Spleen (tissue), 11 donors: ENCODE measurements at regions not wholly inside any gene's neighbourhood (a gene's known extent, or its start where the extent isn't known, plus 50 kb on each side); places are given as distances from the start of the nearest gene placed in this dataset.

ENCODE experiments used
- DNase-seq: peaks from one replicate; pipeline ENCODE4 v3.0.0-alpha.2; 2020
- H3K27ac ChIP-seq, 8 donors: fragments of 200-600 bp; sonication (generic) in 7 of 8; 1 replicate in 4 of 8; 2 replicates in 4 of 8; pipeline versions ENCODE4 v1.5.0 to v1.8.0; 2016 to 2021; ENCODE audit warnings: inconsistent platforms in 4 of 8, mild to moderate bottlenecking in 4 of 8, moderate library complexity in 1 of 8
- H3K27me3 ChIP-seq, 7 donors: fragments of 200-600 bp; sonication (generic) in 6 of 7; replicated peaks in 1 of 7; 1 replicate in 4 of 7; 2 replicates in 3 of 7; pipeline versions ENCODE4 v1.5.0 to v1.8.0; 2016 to 2021; ENCODE audit warnings: inconsistent platforms in 3 of 7, mild to moderate bottlenecking in 1 of 7
- H3K36me3 ChIP-seq, 6 donors: fragments of 200-600 bp; sonication (generic) in 5 of 6; 1 replicate in 4 of 6; 2 replicates in 2 of 6; pipeline versions ENCODE4 v1.5.0 to v1.8.0; 2016 to 2021; ENCODE audit warnings: inconsistent platforms in 2 of 6
- H3K4me1 ChIP-seq, 6 donors: fragments of 200-600 bp; sonication (generic) in 5 of 6; 1 replicate in 3 of 6; 2 replicates in 3 of 6; pipeline versions ENCODE4 v1.5.0 to v1.8.0; 2016 to 2021; ENCODE audit warnings: inconsistent platforms in 3 of 6
- H3K4me3 ChIP-seq, 8 donors: fragments of 200-600 bp; sonication (generic) in 7 of 8; 1 replicate in 4 of 8; 2 replicates in 4 of 8; pipeline versions ENCODE4 v1.5.0 to v1.8.0; 2016 to 2021; ENCODE audit warnings: inconsistent platforms in 4 of 8, mild to moderate bottlenecking in 4 of 8, moderate library complexity in 2 of 8
- H3K9me3 ChIP-seq, 8 donors: fragments of 200-600 bp; sonication (generic) in 7 of 8; 1 replicate in 4 of 8; 2 replicates in 4 of 8; pipeline versions ENCODE4 v1.5.0 to v1.8.0; 2016 to 2021; ENCODE audit warnings: inconsistent platforms in 4 of 8
- POLR2A ChIP-seq, 3 donors: fragments of 450-650 bp; IDR thresholded peaks; one replicate each; pipeline ENCODE4 v1.5.1; 2017; ENCODE audit warnings: antibody characterized with exemption in 3 of 3, mild to moderate bottlenecking in 1 of 3
- POLR2AphosphoS5 ChIP-seq, 3 donors: sonication (generic); formaldehyde crosslinking; IDR thresholded peaks; one replicate each; pipeline ENCODE4 v1.5.1; 2017; ENCODE audit warnings: antibody characterized with exemption in 3 of 3
- WGBS, 5 donors: extraction: QIAGEN DNeasy Blood & Tissue Kit in 3 of 5; methylation state at CpG; one replicate each; pipeline versions ENCODE4 v1.1.5 to v1.1.7; 2013 to 2018; 5-methylcytosine and 5-hydroxymethylcytosine counted together
- intact Hi-C: fragments of 100-400 bp; cut with DNase I; formaldehyde crosslinking; loops from one replicate; pipeline ENCODE4 v1.15.0; 2023; ENCODE audit warnings: low total_unique reads
- TF ChIP-seq, protein P1 (sequence below), 11 experiments: fragments of 200-600 bp in 7 of 11; fragments of 450-650 bp in 4 of 11; sonication (generic) in 4 of 11; IDR thresholded peaks in 8 of 11; conservative IDR thresholded peaks in 3 of 11; 1 replicate in 7 of 11; 2 replicates in 4 of 11; pipeline versions ENCODE4 v1.4.0 to v1.8.0; 2016 to 2021; ENCODE audit warnings: antibody characterized with exemption in 11 of 11, inconsistent platforms in 4 of 11, mild to moderate bottlenecking in 1 of 11
- donor health status: healthy with polysubstance abuse.
- donor health status: DM: no; HTN: no; CAD: no; lungs with moderate emphysema.
- donor health status: DM: no; HTN: no; CAD: no.
- donor health status: Bipolar disorder and iron deficiency.
- donor health status: healthy.
- donor health status: DM: no; HTN: no; CAD: no.
- donor health status: DM: yes; HTN: yes; CAD: no.

DNA sequence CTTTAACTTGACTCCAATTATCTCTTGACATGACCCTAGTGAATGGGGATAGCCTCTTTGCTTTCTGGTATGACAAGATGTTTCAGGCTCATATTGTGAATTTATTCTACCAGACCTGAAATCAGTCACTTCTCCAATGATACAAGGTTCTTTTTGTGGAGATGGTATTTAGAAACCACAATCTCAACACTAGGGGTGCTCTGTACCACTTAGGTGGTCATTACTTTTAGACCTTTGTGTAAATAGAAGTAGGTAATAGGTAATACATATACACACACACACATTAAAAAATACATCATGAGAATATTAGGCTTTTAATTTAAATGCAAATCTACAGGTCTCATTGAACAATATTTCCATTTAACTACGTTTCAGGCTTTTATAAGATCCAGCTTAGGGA, 199.0 kb upstream of the RHOBTB1 start:
- intact Hi-C loops, result loop anchor here (5.0 kb wide), 1 partner anchor 584 kb away; no protein-coding TSS in a partner anchor
- Histone ChIP-seq H3K9me3 (peaks cover 0 to 10% (median 2%) of the 10 kb centered on the region in 8 donors), H3K36me3 (no peaks in the 10 kb centered on the region), H3K27me3 (no peaks in the 10 kb centered on the region), H3K4me1 (no peaks in the 10 kb centered on the region), H3K4me3 (no peak overlapping the region), H3K27ac (no peak overlapping the region)
- TF ChIP-seq POLR2AphosphoS5 (IDR thresholded peaks at IDR 0.05), result no peak
- TF ChIP-seq POLR2A (IDR thresholded peaks at IDR 0.05), result no peak
- TF ChIP-seq, protein P1, sequence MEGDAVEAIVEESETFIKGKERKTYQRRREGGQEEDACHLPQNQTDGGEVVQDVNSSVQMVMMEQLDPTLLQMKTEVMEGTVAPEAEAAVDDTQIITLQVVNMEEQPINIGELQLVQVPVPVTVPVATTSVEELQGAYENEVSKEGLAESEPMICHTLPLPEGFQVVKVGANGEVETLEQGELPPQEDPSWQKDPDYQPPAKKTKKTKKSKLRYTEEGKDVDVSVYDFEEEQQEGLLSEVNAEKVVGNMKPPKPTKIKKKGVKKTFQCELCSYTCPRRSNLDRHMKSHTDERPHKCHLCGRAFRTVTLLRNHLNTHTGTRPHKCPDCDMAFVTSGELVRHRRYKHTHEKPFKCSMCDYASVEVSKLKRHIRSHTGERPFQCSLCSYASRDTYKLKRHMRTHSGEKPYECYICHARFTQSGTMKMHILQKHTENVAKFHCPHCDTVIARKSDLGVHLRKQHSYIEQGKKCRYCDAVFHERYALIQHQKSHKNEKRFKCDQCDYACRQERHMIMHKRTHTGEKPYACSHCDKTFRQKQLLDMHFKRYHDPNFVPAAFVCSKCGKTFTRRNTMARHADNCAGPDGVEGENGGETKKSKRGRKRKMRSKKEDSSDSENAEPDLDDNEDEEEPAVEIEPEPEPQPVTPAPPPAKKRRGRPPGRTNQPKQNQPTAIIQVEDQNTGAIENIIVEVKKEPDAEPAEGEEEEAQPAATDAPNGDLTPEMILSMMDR (IDR thresholded peaks at IDR 0.05 in 8 of 11, conservative IDR thresholded peaks at IDR 0.05 in 3 of 11), result no peak
- DNase-seq, result no peak
- WGBS, 5 donors, result 70 to 93% (median 81%) methylated on average over 1 of the region's 1 CpG

DNA sequence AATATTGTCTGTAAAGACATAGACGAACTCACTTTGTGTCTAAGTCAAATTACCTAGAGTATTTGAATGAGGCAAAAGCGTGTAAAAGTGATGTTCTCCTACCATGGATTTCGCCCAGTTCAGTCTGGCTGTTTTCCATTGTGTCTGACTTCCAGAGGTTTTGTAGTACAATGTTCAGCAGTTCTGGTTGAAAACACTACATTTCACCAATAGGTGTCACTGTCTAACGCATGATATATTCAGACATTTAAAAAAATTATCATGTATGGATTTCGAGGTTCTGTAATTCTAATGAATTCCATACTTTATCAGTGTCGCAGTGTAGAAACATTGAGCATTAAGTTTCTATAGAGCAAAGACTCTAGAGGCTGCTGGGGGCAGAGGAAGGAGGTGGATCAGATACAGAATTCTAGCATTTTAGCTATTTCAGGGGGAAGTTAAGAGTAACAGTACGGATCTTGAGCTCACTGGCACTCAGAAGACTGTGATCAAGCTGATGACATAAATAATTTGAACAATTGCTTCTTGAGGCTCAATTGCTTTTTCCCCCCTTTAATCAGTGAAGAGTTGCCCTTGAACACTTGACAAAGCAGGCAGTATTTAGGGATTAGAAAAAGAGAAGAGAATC, 196.9 kb upstream of the RHOBTB1 start:
- TF ChIP-seq POLR2AphosphoS5 (IDR thresholded peaks at IDR 0.05) (no peak), POLR2A (IDR thresholded peaks at IDR 0.05) (no peak)
- TF ChIP-seq, protein P1 (IDR thresholded peaks at IDR 0.05 in 8 of 11, conservative IDR thresholded peaks at IDR 0.05 in 3 of 11), result peak; percentile 19 to 77 (median 63)
- Histone ChIP-seq H3K4me1 (peaks cover 0 to 4% (median 0%) of the 10 kb centered on the region in 6 donors), H3K9me3 (peaks cover 0 to 10% (median 2%) of the 10 kb centered on the region in 8 donors), H3K4me3 (no peak overlapping the region), H3K27me3 (no peaks in the 10 kb centered on the region), H3K36me3 (no peaks in the 10 kb centered on the region), H3K27ac (no peak overlapping the region)
- intact Hi-C loops, result loop anchor here (5.0 kb wide), 1 partner anchor 586 kb away; no protein-coding TSS in a partner anchor
- 24 to 48% (median 33%) methylated on average over 7 of the region's 7 CpGs for WGBS, 5 donors
- no peak for DNase-seq

DNA sequence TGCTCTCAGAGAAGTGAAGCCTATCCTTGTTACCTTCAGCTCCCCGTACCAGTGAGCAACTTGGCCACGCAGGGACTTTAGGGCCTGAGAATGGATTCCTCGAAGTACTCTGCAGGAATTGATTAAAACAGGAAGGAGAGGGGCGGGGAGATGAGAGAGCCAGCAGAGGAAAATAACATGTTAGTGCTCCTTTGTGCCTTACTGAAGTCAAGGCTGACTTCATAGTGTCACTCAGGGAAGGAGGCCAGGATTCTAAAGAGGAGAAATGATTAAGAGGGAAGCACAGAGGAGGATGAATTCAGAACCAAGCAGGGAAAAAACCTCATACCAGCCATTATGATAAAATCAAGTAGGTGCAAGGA, 195.6 kb upstream of the RHOBTB1 start:
- DNase-seq, result no peak
- Histone ChIP-seq H3K36me3 (no peaks in the 10 kb centered on the region), H3K27me3 (no peaks in the 10 kb centered on the region), H3K9me3 (peaks cover 0 to 10% (median 2%) of the 10 kb centered on the region in 8 donors), H3K27ac (no peak overlapping the region), H3K4me3 (no peak overlapping the region), H3K4me1 (peaks cover 0 to 7% (median 0%) of the 10 kb centered on the region in 6 donors)
- 52 to 80% (median 69%) methylated on average over 4 of the region's 4 CpGs for WGBS, 5 donors
- TF ChIP-seq POLR2A (IDR thresholded peaks at IDR 0.05) (no peak), POLR2AphosphoS5 (IDR thresholded peaks at IDR 0.05) (no peak)
- TF ChIP-seq, protein P1 (IDR thresholded peaks at IDR 0.05 in 8 of 11, conservative IDR thresholded peaks at IDR 0.05 in 3 of 11), result no peak
- intact Hi-C loops, result no loop called here

DNA sequence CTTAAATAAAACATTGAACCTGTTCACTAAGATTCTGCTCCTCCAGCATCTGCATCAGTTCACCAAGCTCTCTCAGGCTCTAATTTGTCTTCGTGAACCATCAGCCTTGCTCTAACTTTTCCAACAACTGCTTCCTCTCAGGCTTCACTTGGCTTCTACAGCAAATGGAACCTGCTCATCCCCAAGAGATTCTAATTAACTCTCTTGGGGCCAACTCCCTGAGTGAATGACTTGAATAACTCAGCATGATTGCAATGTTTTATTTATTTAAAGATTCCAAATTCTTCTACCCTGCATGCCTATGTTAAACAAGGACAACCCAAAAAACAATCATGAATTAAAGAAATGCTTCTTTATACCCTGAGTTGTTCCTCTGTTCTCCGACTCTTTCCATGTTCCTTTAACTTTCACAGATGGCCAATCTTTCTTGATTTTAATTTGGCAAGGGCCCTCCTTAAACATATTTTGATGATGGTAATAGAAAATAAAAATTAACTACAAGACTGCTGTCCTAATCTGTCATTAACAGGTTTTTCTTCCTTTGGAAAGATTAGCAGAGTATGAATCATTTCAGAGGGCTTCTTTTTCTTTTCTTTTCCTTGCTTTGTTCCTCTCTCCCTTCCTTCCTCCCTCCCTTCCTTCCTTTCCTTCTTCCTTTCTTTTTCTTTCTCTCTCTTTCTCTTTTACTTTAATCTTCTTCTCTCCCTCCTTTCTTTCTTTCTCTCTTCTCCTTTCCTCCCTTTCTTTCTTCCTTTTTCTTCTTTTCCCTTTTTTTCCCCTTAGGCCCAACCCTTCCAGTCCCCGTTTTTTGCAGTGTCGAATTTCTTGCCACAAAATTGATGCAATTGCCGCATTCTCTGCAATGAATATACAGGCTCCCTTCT, 195.0 kb upstream of the RHOBTB1 start:
- TF ChIP-seq POLR2AphosphoS5 (IDR thresholded peaks at IDR 0.05), result no peak
- TF ChIP-seq, protein P1 (IDR thresholded peaks at IDR 0.05 in 8 of 11, conservative IDR thresholded peaks at IDR 0.05 in 3 of 11), result no peak
- TF ChIP-seq POLR2A (IDR thresholded peaks at IDR 0.05), result no peak
- intact Hi-C loops, result no loop called here
- H3K36me3 ChIP-seq, result no peaks in the 10 kb centered on the region
- H3K27ac ChIP-seq, result no peak overlapping the region
- H3K4me3 ChIP-seq, result no peak overlapping the region
- no peak for DNase-seq
- H3K9me3 ChIP-seq, result peaks cover 0 to 10% (median 2%) of the 10 kb centered on the region in 8 donors
- no peaks in the 10 kb centered on the region for H3K27me3 ChIP-seq
- 79 to 89% (median 83%) methylated on average over 5 of the region's 5 CpGs for WGBS, 5 donors
- H3K4me1 ChIP-seq, result peaks cover 0 to 7% (median 0%) of the 10 kb centered on the region in 6 donors
